Neuronal stem cell (in vitro differentiated cells): ENCODE measurements at regions not wholly inside any gene's neighbourhood (a gene's known extent, or its start where the extent isn't known, plus 50 kb on each side); places are given as distances from the start of the nearest gene placed in this dataset.

Source experiments
- DNase-seq: peaks from one replicate; pipeline ENCODE4 v3.0.0-alpha.2; 2013; ENCODE audit warnings: low spot score
- H2AFZ ChIP-seq: one replicate; pipeline ENCODE4 v1.6.1; 2013; ENCODE audit warnings: mild to moderate bottlenecking, low read length, inconsistent platforms
- H2AK5ac ChIP-seq: 2 replicates; pipeline ENCODE4 v1.6.1; 2013; ENCODE audit warnings: low read depth, mild to moderate bottlenecking, inconsistent platforms, low read length, moderate library complexity, mixed read lengths
- H2BK120ac ChIP-seq: 2 replicates; pipeline ENCODE4 v1.6.1; 2013; ENCODE audit warnings: low read depth, mild to moderate bottlenecking, inconsistent platforms, low read length, moderate library complexity, mixed read lengths
- H2BK12ac ChIP-seq: one replicate; pipeline ENCODE4 v1.6.1; 2013; ENCODE audit warnings: low read length, inconsistent platforms
- H2BK15ac ChIP-seq: 2 replicates; pipeline ENCODE4 v1.6.1; 2013; ENCODE audit warnings: mild to moderate bottlenecking, low read length, inconsistent platforms, mixed read lengths
- H2BK5ac ChIP-seq: one replicate; pipeline ENCODE4 v1.6.1; 2013; ENCODE audit warnings: inconsistent platforms, mild to moderate bottlenecking, low read length, moderate library complexity
- H3K14ac ChIP-seq: one replicate; pipeline ENCODE4 v1.6.1; 2013; ENCODE audit warnings: low read length, inconsistent platforms
- H3K18ac ChIP-seq: 2 replicates; pipeline ENCODE4 v1.6.1; 2013; ENCODE audit warnings: low read length, inconsistent platforms
- H3K23ac ChIP-seq: 2 replicates; pipeline ENCODE4 v1.6.1; 2013; ENCODE audit warnings: low read depth, mild to moderate bottlenecking, mixed read lengths, low read length, inconsistent platforms; ENCODE audit not compliant: poor library complexity
- H3K27ac ChIP-seq: replicated peaks from 3 replicates; pipeline ENCODE4 v1.5.1; 2013; ENCODE audit warnings: low read length, inconsistent platforms
- H3K27me3 ChIP-seq, 3 experiments: 2 replicates each; pipeline ENCODE4 v1.6.1; 2013; ENCODE audit warnings: low read length in 3 of 3, mild to moderate bottlenecking in 2 of 3, inconsistent platforms in 1 of 3, low read depth in 1 of 3, mixed read lengths in 1 of 3, moderate library complexity in 1 of 3; ENCODE audit not compliant: control insufficient read depth in 3 of 3, insufficient read depth in 3 of 3
- H3K36me3 ChIP-seq, 2 donors: replicated peaks in 1 of 2; 2 replicates each; pipeline ENCODE4 v1.6.1; 2013; ENCODE audit warnings: low read length in 2 of 2; ENCODE audit not compliant: control insufficient read depth in 2 of 2, insufficient read depth in 2 of 2
- H3K4ac ChIP-seq: 2 replicates; pipeline ENCODE4 v1.6.1; 2013; ENCODE audit warnings: inconsistent platforms, mild to moderate bottlenecking, low read length, moderate library complexity
- H3K4me1 ChIP-seq, 2 donors: 1 replicate in 1 of 2; 2 replicates in 1 of 2; pipeline ENCODE4 v1.6.1; 2013; ENCODE audit warnings: low read length in 2 of 2, low read depth in 1 of 2; ENCODE audit not compliant: control insufficient read depth in 2 of 2, insufficient read depth in 1 of 2
- H3K4me2 ChIP-seq: one replicate; pipeline ENCODE4 v1.6.1; 2013; ENCODE audit warnings: mild to moderate bottlenecking, low read length, inconsistent platforms; ENCODE audit not compliant: insufficient read depth, poor library complexity, severe bottlenecking
- H3K4me3 ChIP-seq, 2 donors: 2 replicates each; pipeline ENCODE4 v1.5.1; 2013; ENCODE audit warnings: low read length in 2 of 2, mild to moderate bottlenecking in 2 of 2, inconsistent platforms in 1 of 2, moderate library complexity in 1 of 2
- H3K79me1 ChIP-seq: one replicate; pipeline ENCODE4 v1.6.1; 2013; ENCODE audit warnings: low read depth, mild to moderate bottlenecking, inconsistent platforms, low read length, moderate library complexity
- H3K9ac ChIP-seq: one replicate; pipeline ENCODE4 v1.6.1; 2013; ENCODE audit warnings: mild to moderate bottlenecking, low read depth, low read length, inconsistent platforms; ENCODE audit not compliant: poor library complexity
- H3K9me3 ChIP-seq, 2 donors: replicated peaks in 1 of 2; 2 replicates each; pipeline versions ENCODE3 to v1.6.1; 2013; ENCODE audit warnings: low read length in 2 of 2, mild to moderate bottlenecking in 2 of 2, inconsistent platforms in 1 of 2, low read depth in 1 of 2, mixed read lengths in 1 of 2, moderate library complexity in 1 of 2; ENCODE audit not compliant: control insufficient read depth in 2 of 2, insufficient read depth in 1 of 2
- H4K8ac ChIP-seq: one replicate; pipeline ENCODE4 v1.6.1; 2013; ENCODE audit warnings: low read depth, mild to moderate bottlenecking, inconsistent platforms, low read length, moderate library complexity
- H4K91ac ChIP-seq: one replicate; pipeline ENCODE4 v1.6.1; 2013; ENCODE audit warnings: low read length, low read depth, mild to moderate bottlenecking, inconsistent platforms; ENCODE audit not compliant: poor library complexity
- WGBS, 2 donors: extraction: QIAGEN DNeasy Blood & Tissue Kit; methylation state at CpG; one replicate each; pipeline ENCODE4 v1.1.7; 2013; ENCODE audit warnings: missing lambda C conversion rate in 2 of 2, mixed read lengths in 1 of 2; ENCODE audit not compliant: insufficient read length in 2 of 2, insufficient replicate concordance in 1 of 2; ENCODE audit errors: extremely low coverage in 2 of 2; 5-methylcytosine and 5-hydroxymethylcytosine counted together

DNA sequence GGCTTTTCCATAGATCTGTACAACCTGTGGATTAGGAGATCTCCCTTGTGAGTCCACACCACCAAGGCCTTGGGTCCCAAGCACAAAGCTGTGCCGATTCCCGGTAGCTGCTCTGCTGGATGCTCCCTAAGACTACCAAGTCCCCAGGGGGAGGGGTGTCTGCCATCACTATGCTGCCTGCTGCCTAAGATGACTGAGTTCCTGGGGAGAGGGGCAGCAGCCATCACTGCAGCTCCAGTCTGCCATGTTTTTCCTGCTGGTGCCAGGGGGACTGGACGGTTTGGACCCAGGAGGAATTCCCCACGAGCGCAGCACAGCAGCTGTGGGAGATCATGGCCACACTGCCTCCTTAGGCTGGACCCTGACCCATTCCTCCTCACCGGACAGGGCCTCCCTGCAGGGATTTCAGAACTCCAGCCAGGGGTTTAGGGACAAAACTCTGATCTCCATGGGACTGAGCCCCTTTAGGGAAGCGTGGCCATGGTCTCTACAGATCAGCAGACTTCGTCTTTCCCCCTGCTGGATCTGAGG lies 1049.8 kb downstream of the SORCS1 start:
- DNase-seq: no peak
- Histone ChIP-seq H3K4me3 (no peak overlapping the region), H3K18ac (no peak overlapping the region), H2BK15ac (no peak overlapping the region), H4K91ac (no peak overlapping the region), H3K4me2 (no peak overlapping the region), H3K9me3 (no peaks in the 10 kb centered on the region), H3K14ac (no peak overlapping the region), H2BK5ac (peak overlapping the region; percentile 12), H4K8ac (no peak overlapping the region), H2AK5ac (peak overlapping the region; percentile 17), H3K36me3 (no peaks in the 10 kb centered on the region), H2AFZ (no peak overlapping the region), H3K79me1 (no peaks in the 10 kb centered on the region), H2BK120ac (no peak overlapping the region), H3K27me3 (no peaks in the 10 kb centered on the region), H2BK12ac (no peak overlapping the region), H3K27ac (no peak overlapping the region), H3K4me1 (peaks cover 0 to under 1% of the 10 kb centered on the region in 2 donors), H3K23ac (no peak overlapping the region), H3K4ac (no peak overlapping the region), H3K9ac (no peak overlapping the region)
- WGBS, 2 donors: no CpG with 5 or more reads among the region's 8 CpGs

DNA sequence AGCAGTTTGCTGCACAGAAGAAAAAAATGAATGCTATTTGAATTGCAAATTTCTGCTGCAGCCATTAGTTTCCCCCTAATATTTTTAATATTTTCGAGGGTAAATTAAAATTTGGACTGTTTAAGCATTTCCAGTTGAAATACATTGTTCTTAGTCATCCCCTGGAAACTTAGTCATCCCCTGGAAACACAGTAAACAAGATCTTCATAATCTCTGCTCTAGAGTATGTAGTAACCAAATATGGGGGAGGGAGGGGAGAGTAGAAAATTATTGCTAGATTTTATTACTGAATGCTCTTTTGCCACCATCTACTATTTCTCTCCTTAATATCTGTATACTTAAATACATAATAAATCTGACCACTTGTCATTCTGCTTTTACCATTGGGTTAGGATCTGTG lies 1053.3 kb downstream of the SORCS1 start:
- Histone ChIP-seq H3K4me2 (no peak overlapping the region), H3K27ac (no peak overlapping the region), H2AK5ac (no peak overlapping the region), H3K36me3 (no peaks in the 10 kb centered on the region), H3K4me1 (peaks cover 0 to 5% of the 10 kb centered on the region in 2 donors), H4K8ac (no peak overlapping the region), H3K79me1 (no peaks in the 10 kb centered on the region), H3K9me3 (no peaks in the 10 kb centered on the region), H3K18ac (no peak overlapping the region), H2AFZ (no peak overlapping the region), H3K23ac (no peak overlapping the region), H3K9ac (no peak overlapping the region), H3K27me3 (no peaks in the 10 kb centered on the region), H2BK5ac (no peak overlapping the region), H2BK120ac (no peak overlapping the region), H4K91ac (no peak overlapping the region), H3K4ac (no peak overlapping the region), H3K4me3 (no peak overlapping the region), H3K14ac (no peak overlapping the region), H2BK15ac (no peak overlapping the region), H2BK12ac (no peak overlapping the region)
- WGBS, 2 donors: no CpG with 5 or more reads among the region's 1 CpG
- DNase-seq: no peak

DNA sequence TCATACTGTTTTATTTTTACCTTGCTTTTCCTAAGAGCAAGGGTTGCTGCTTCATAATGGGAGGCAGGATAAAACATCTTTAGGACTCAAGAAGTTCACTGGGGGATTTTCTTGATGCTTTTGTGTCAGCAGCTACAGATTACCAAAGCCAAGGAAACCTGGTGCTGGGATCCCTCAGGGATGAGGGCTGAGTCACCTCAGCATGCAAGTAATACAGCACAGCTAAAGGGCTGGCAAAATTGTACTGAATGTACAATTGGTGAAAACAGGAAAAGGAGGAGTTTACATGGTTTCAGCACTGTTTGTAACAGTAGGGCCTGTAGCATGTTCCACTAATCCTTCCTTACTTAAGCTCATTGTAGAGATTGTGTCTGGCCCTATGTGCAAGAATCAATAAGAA lies 1056.8 kb downstream of the SORCS1 start:
- no peak overlapping the region for H3K4me2 ChIP-seq
- no peak overlapping the region for H3K9ac ChIP-seq
- H3K9me3 ChIP-seq: no peaks in the 10 kb centered on the region
- H3K4me1 ChIP-seq: peaks cover 0 to 5% of the 10 kb centered on the region in 2 donors
- H3K4me3 ChIP-seq: no peak overlapping the region
- H3K27ac ChIP-seq: no peak overlapping the region
- H2BK15ac ChIP-seq: no peak overlapping the region
- H3K18ac ChIP-seq: no peak overlapping the region
- no peak overlapping the region for H2AK5ac ChIP-seq
- no peaks in the 10 kb centered on the region for H3K27me3 ChIP-seq
- DNase-seq: no peak
- H2BK12ac ChIP-seq: no peak overlapping the region
- no peaks in the 10 kb centered on the region for H3K36me3 ChIP-seq
- H3K4ac ChIP-seq: no peak overlapping the region
- no peak overlapping the region for H2BK120ac ChIP-seq
- H3K23ac ChIP-seq: no peak overlapping the region
- H3K14ac ChIP-seq: no peak overlapping the region
- no peaks in the 10 kb centered on the region for H3K79me1 ChIP-seq
- H4K8ac ChIP-seq: no peak overlapping the region
- H2AFZ ChIP-seq: peak overlapping the region; percentile 56
- H4K91ac ChIP-seq: no peak overlapping the region
- no peak overlapping the region for H2BK5ac ChIP-seq

DNA sequence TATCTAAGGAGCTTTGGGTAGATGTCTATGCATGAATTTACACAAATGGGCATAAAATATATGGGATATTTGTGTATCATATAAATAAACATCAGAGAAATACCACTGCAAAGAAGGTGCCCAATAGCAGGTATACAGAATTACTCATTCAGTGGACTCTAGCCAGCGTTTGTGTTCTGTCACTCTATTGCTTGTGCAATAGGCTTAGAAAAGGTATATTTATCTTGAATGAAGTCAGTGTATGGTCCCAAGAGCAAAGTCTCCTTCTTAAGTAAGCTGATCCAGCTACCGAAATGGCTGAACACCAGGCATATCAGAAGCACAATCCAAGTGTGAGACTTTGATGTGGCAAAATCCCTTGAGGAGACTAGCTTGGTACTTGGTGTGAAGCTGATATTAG lies 1058.4 kb downstream of the SORCS1 start:
- Histone ChIP-seq H3K4ac (no peak overlapping the region), H3K9me3 (no peaks in the 10 kb centered on the region), H2AK5ac (no peak overlapping the region), H2BK15ac (no peak overlapping the region), H3K9ac (no peak overlapping the region), H2BK120ac (no peak overlapping the region), H4K8ac (no peak overlapping the region), H3K23ac (no peak overlapping the region), H3K14ac (no peak overlapping the region), H3K36me3 (no peaks in the 10 kb centered on the region), H2AFZ (no peak overlapping the region), H3K79me1 (no peaks in the 10 kb centered on the region), H2BK5ac (no peak overlapping the region), H3K4me2 (no peak overlapping the region), H4K91ac (no peak overlapping the region), H3K27me3 (no peaks in the 10 kb centered on the region), H3K18ac (no peak overlapping the region), H2BK12ac (no peak overlapping the region), H3K4me3 (no peak overlapping the region), H3K27ac (no peak overlapping the region), H3K4me1 (peaks cover 0 to 5% of the 10 kb centered on the region in 2 donors)
- no peak for DNase-seq
- WGBS, 2 donors: no CpG with 5 or more reads among the region's 2 CpGs
